Kidney (tissue), 13 donors: ENCODE measurements at regions not wholly inside any gene's neighbourhood (a gene's known extent, or its start where the extent isn't known, plus 50 kb on each side); places are given as distances from the start of the nearest gene placed in this dataset.

Experiments used
- DNase-seq, 5 donors: peaks; one replicate each; pipeline ENCODE4 v3.0.0-alpha.2; 2013 to 2020
- FAIRE-seq: peaks from 2 replicates; lab custom pipeline; 2012; peaks lifted over from hg19 to GRCh38; lab: Jason Lieb, UNC
- H3K27ac ChIP-seq, 2 donors: one replicate each; pipeline ENCODE4 v1.7.0; 2013; ENCODE audit warnings: low read depth in 2 of 2, low read length in 2 of 2, inconsistent platforms in 1 of 2
- H3K27me3 ChIP-seq: one replicate; pipeline ENCODE4 v1.7.1; 2013; ENCODE audit warnings: low read length, inconsistent platforms; ENCODE audit not compliant: control insufficient read depth, insufficient read depth
- H3K36me3 ChIP-seq, 3 donors: one replicate each; pipeline versions ENCODE4 v1.7.0 to v1.7.1; 2013; ENCODE audit warnings: low read length in 3 of 3, control low read depth in 1 of 3, inconsistent platforms in 1 of 3; ENCODE audit not compliant: insufficient read depth in 3 of 3, control insufficient read depth in 2 of 3
- H3K4me1 ChIP-seq, 3 donors: one replicate each; pipeline versions ENCODE4 v1.7.0 to v1.7.1; 2013; ENCODE audit warnings: low read length in 3 of 3, inconsistent platforms in 1 of 3, low read depth in 1 of 3; ENCODE audit not compliant: control insufficient read depth in 2 of 3, insufficient read depth in 2 of 3
- H3K4me3 ChIP-seq, 3 donors: one replicate each; pipeline versions ENCODE4 v1.7.0 to v1.8.1; 2013; ENCODE audit warnings: low read length in 3 of 3, control low read depth in 1 of 3, inconsistent platforms in 1 of 3
- H3K9ac ChIP-seq, 3 donors: one replicate each; pipeline versions ENCODE4 v1.7.0 to v1.7.1; 2013; ENCODE audit warnings: low read length in 3 of 3, control low read depth in 1 of 3, inconsistent platforms in 1 of 3
- H3K9me3 ChIP-seq, 3 donors: one replicate each; pipeline versions ENCODE4 v1.7.0 to v1.7.1; 2013; ENCODE audit warnings: low read length in 3 of 3, control low read depth in 1 of 3, inconsistent platforms in 1 of 3; ENCODE audit not compliant: control insufficient read depth in 2 of 3, insufficient read depth in 1 of 3
- intact Hi-C: fragments of 100-400 bp; cut with DNase I; formaldehyde crosslinking; loops from one replicate; pipeline ENCODE4 v1.11.1; 2022
- TF ChIP-seq, protein P1 (sequence below): IDR thresholded peaks from 3 replicates; pipeline ENCODE4 v1.5.1; 2012; ENCODE audit warnings: mild to moderate bottlenecking, moderate library complexity, borderline replicate concordance; ENCODE audit not compliant: insufficient read depth; ENCODE audit errors: extremely low read depth
- donor health status: control.
- donor health status: control.
- donor health status: control.
- donor health status: control.
- donor health status: control.
- donor health status: DM: yes; HTN: yes; CAD: no.
- donor health status: Normal renal cell carcinoma (clear cell type).

DNA sequence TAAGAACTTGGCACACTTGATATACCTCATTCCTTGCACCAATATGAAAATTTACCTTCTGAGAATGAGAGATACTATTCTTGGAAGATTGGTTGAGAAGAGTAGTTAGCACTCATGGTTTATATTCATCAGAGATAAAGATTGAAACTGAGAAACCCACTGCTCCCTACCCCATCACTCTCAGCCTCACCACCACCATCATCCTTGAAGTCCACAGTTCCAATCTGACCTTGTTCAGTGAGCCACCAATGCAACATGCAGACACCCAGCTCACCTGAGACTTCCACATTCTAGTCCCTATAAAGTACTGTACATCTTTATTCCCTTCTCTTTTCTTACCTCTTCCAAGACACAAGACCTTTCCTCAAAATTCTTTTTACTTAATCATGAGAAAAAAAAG, 869.0 kb downstream of the TRIB2 start:
- Histone ChIP-seq H3K9ac (no peak overlapping the region), H3K36me3 (no peaks in the 10 kb centered on the region), H3K4me3 (no peak overlapping the region), H3K4me1 (no peaks in the 10 kb centered on the region), H3K27ac (no peak overlapping the region), H3K9me3 (no peaks in the 10 kb centered on the region), H3K27me3 (no peaks in the 10 kb centered on the region)
- intact Hi-C loops: no loop called here
- TF ChIP-seq, protein P1, sequence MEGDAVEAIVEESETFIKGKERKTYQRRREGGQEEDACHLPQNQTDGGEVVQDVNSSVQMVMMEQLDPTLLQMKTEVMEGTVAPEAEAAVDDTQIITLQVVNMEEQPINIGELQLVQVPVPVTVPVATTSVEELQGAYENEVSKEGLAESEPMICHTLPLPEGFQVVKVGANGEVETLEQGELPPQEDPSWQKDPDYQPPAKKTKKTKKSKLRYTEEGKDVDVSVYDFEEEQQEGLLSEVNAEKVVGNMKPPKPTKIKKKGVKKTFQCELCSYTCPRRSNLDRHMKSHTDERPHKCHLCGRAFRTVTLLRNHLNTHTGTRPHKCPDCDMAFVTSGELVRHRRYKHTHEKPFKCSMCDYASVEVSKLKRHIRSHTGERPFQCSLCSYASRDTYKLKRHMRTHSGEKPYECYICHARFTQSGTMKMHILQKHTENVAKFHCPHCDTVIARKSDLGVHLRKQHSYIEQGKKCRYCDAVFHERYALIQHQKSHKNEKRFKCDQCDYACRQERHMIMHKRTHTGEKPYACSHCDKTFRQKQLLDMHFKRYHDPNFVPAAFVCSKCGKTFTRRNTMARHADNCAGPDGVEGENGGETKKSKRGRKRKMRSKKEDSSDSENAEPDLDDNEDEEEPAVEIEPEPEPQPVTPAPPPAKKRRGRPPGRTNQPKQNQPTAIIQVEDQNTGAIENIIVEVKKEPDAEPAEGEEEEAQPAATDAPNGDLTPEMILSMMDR: no peak
- DNase-seq: no peak
- FAIRE-seq: no peak

DNA sequence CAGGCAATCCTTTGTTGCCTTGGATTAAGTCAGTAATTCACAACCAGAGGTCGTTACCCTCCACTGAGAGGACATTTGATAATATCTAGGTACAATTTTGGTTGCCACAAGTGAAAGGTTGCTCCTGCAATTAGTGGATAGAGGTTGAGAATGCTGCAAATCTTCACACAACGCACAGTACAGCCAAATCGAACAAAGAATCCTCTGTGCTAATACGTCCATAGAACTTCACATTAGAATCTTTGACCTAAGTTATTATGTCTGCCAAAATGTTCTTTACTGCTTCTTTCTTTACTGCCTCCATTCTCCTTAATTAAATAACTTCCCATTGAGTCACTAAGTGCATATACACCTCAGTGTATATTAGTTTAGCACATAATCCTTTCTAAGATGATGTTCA, 879.5 kb downstream of the TRIB2 start:
- TF ChIP-seq, protein P1: no peak
- FAIRE-seq: no peak
- H3K9me3 ChIP-seq: no peaks in the 10 kb centered on the region
- H3K36me3 ChIP-seq: no peaks in the 10 kb centered on the region
- no peak overlapping the region for H3K27ac ChIP-seq
- H3K4me3 ChIP-seq: no peak overlapping the region
- H3K27me3 ChIP-seq: no peaks in the 10 kb centered on the region
- H3K4me1 ChIP-seq: no peaks in the 10 kb centered on the region
- no peak overlapping the region for H3K9ac ChIP-seq
- DNase-seq: no peak
- intact Hi-C loops: no loop called here

DNA sequence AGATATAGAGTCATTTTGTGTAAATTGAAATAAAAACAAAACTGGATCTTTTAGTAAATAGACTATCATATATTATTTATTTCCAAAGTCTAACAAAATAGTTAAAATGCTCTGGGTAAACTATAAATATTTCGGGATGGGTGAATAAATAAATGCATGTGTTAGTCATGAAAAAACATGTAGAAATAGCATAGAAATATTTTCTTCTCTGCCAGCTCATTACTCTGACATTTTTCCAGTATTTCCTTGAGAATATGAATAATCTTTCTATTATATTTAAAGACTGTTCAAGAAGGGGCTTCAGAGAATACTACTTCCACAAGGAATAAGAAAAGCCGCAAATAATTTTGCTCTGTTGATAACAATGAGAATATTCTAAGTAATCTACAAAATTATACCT, 880.4 kb downstream of the TRIB2 start:
- H3K36me3 ChIP-seq: no peaks in the 10 kb centered on the region
- no peaks in the 10 kb centered on the region for H3K4me1 ChIP-seq
- no peak overlapping the region for H3K4me3 ChIP-seq
- DNase-seq: no peak
- no peak overlapping the region for H3K27ac ChIP-seq
- no peak overlapping the region for H3K9ac ChIP-seq
- intact Hi-C loops: no loop called here
- TF ChIP-seq, protein P1: no peak
- FAIRE-seq: no peak
- no peaks in the 10 kb centered on the region for H3K9me3 ChIP-seq
- no peaks in the 10 kb centered on the region for H3K27me3 ChIP-seq

DNA sequence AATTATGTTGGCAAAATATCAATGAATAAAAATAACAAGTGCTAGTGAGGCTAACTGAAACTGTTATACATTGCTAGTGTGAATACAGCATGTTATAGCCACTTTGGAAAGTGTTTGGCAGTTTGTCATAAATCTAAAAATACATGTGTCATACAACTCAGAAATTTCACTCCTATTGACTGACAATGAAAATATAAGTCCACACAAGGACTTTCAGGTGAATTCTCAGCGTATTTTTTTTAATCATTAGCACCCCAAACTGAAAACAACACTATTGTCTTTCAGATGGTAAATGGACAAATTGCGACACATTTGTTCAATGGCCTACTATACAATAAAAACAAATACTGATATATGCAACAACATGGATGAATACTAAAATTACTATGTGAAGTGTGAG, 884.8 kb downstream of the TRIB2 start:
- no peaks in the 10 kb centered on the region for H3K36me3 ChIP-seq
- intact Hi-C loops: no loop called here
- H3K27me3 ChIP-seq: no peaks in the 10 kb centered on the region
- TF ChIP-seq, protein P1: no peak
- no peak overlapping the region for H3K27ac ChIP-seq
- no peaks in the 10 kb centered on the region for H3K4me1 ChIP-seq
- no peak overlapping the region for H3K4me3 ChIP-seq
- no peak overlapping the region for H3K9ac ChIP-seq
- FAIRE-seq (no peak), DNase-seq (no peak)
- H3K9me3 ChIP-seq: no peaks in the 10 kb centered on the region
